ENCODE measurements at regions not wholly inside any gene's neighbourhood (a gene's known extent, or its start where the extent isn't known, plus 50 kb on each side); places are given as distances from the start of the nearest gene placed in this dataset.

GRCh38 chr4:147360301-147360700 lies 120.6 kb upstream of the EDNRA start:
- no peaks in the 10 kb centered on the region for H3K27me3 ChIP-seq (ENCODE audit: control insufficient read depth in 1 of 2, insufficient read depth in 2 of 2, low read length in 2 of 2)
- H3K9ac ChIP-seq (ENCODE audit: low read depth in 1 of 2, low read length in 2 of 2): no peak overlapping the region
- H3K36me3 ChIP-seq (ENCODE audit: control insufficient read depth in 1 of 2, insufficient read depth in 2 of 2, low read length in 2 of 2): no peaks in the 10 kb centered on the region
- peaks cover 25 to 46% of the 10 kb centered on the region in 2 donors for H3K4me1 ChIP-seq (ENCODE audit: control insufficient read depth in 1 of 2, insufficient read depth in 2 of 2, low read length in 2 of 2)
- no peak overlapping the region for H3K27ac ChIP-seq (ENCODE audit: low read depth, low read length)
- no peak overlapping the region for H3K4me3 ChIP-seq (ENCODE audit: low read depth in 1 of 2, low read length in 2 of 2)
- no peaks in the 10 kb centered on the region for H3K9me3 ChIP-seq (ENCODE audit: control insufficient read depth in 1 of 2, low read length in 2 of 2)

GRCh38 chr4:147361726-147362125 lies 119.2 kb upstream of the EDNRA start:
- H3K4me1 ChIP-seq (ENCODE audit: control insufficient read depth in 1 of 2, insufficient read depth in 2 of 2, low read length in 2 of 2): peaks cover 25 to 46% of the 10 kb centered on the region in 2 donors
- no peak overlapping the region for H3K4me3 ChIP-seq (ENCODE audit: low read depth in 1 of 2, low read length in 2 of 2)
- H3K9me3 ChIP-seq (ENCODE audit: control insufficient read depth in 1 of 2, low read length in 2 of 2): no peaks in the 10 kb centered on the region
- no peaks in the 10 kb centered on the region for H3K36me3 ChIP-seq (ENCODE audit: control insufficient read depth in 1 of 2, insufficient read depth in 2 of 2, low read length in 2 of 2)
- H3K27ac ChIP-seq (ENCODE audit: low read depth, low read length): peak overlapping the region; percentile 77
- no peaks in the 10 kb centered on the region for H3K27me3 ChIP-seq (ENCODE audit: control insufficient read depth in 1 of 2, insufficient read depth in 2 of 2, low read length in 2 of 2)
- H3K9ac ChIP-seq (ENCODE audit: low read depth in 1 of 2, low read length in 2 of 2): peak overlapping the region; percentile 2 to 28

- peak overlapping the region in 1 of 2 donors; percentile 28 for H3K9ac ChIP-seq (ENCODE audit: low read depth in 1 of 2, low read length in 2 of 2)
- no peaks in the 10 kb centered on the region for H3K27me3 ChIP-seq (ENCODE audit: control insufficient read depth in 1 of 2, insufficient read depth in 2 of 2, low read length in 2 of 2)
- H3K4me1 ChIP-seq (ENCODE audit: control insufficient read depth in 1 of 2, insufficient read depth in 2 of 2, low read length in 2 of 2): peaks cover 25 to 46% of the 10 kb centered on the region in 2 donors
- H3K4me3 ChIP-seq (ENCODE audit: low read depth in 1 of 2, low read length in 2 of 2): peak overlapping the region in 1 of 2 donors; percentile 3
- no peaks in the 10 kb centered on the region for H3K9me3 ChIP-seq (ENCODE audit: control insufficient read depth in 1 of 2, low read length in 2 of 2)
- H3K27ac ChIP-seq (ENCODE audit: low read depth, low read length): no peak overlapping the region
- H3K36me3 ChIP-seq (ENCODE audit: control insufficient read depth in 1 of 2, insufficient read depth in 2 of 2, low read length in 2 of 2): no peaks in the 10 kb centered on the region
Observed at GRCh38 chr4:147362938-147363337, 118.0 kb upstream of the EDNRA start.

GRCh38 chr4:147363514-147363913 lies 117.4 kb upstream of the EDNRA start:
- no peak overlapping the region for H3K27ac ChIP-seq (ENCODE audit: low read depth, low read length)
- peaks cover 25 to 46% of the 10 kb centered on the region in 2 donors for H3K4me1 ChIP-seq (ENCODE audit: control insufficient read depth in 1 of 2, insufficient read depth in 2 of 2, low read length in 2 of 2)
- no peaks in the 10 kb centered on the region for H3K9me3 ChIP-seq (ENCODE audit: control insufficient read depth in 1 of 2, low read length in 2 of 2)
- no peak overlapping the region for H3K4me3 ChIP-seq (ENCODE audit: low read depth in 1 of 2, low read length in 2 of 2)
- H3K9ac ChIP-seq (ENCODE audit: low read depth in 1 of 2, low read length in 2 of 2): no peak overlapping the region
- H3K27me3 ChIP-seq (ENCODE audit: control insufficient read depth in 1 of 2, insufficient read depth in 2 of 2, low read length in 2 of 2): no peaks in the 10 kb centered on the region
- no peaks in the 10 kb centered on the region for H3K36me3 ChIP-seq (ENCODE audit: control insufficient read depth in 1 of 2, insufficient read depth in 2 of 2, low read length in 2 of 2)

GRCh38 chr4:147365396-147365795 lies 115.5 kb upstream of the EDNRA start:
- H3K27me3 ChIP-seq (ENCODE audit: control insufficient read depth in 1 of 2, insufficient read depth in 2 of 2, low read length in 2 of 2): no peaks in the 10 kb centered on the region
- no peaks in the 10 kb centered on the region for H3K9me3 ChIP-seq (ENCODE audit: control insufficient read depth in 1 of 2, low read length in 2 of 2)
- no peak overlapping the region for H3K27ac ChIP-seq (ENCODE audit: low read depth, low read length)
- H3K36me3 ChIP-seq (ENCODE audit: control insufficient read depth in 1 of 2, insufficient read depth in 2 of 2, low read length in 2 of 2): no peaks in the 10 kb centered on the region
- no peak overlapping the region for H3K9ac ChIP-seq (ENCODE audit: low read depth in 1 of 2, low read length in 2 of 2)
- H3K4me1 ChIP-seq (ENCODE audit: control insufficient read depth in 1 of 2, insufficient read depth in 2 of 2, low read length in 2 of 2): peaks cover 25 to 36% of the 10 kb centered on the region in 2 donors
- no peak overlapping the region for H3K4me3 ChIP-seq (ENCODE audit: low read depth in 1 of 2, low read length in 2 of 2)

- peaks cover 24 to 35% of the 10 kb centered on the region in 2 donors for H3K4me1 ChIP-seq (ENCODE audit: control insufficient read depth in 1 of 2, insufficient read depth in 2 of 2, low read length in 2 of 2)
- no peaks in the 10 kb centered on the region for H3K36me3 ChIP-seq (ENCODE audit: control insufficient read depth in 1 of 2, insufficient read depth in 2 of 2, low read length in 2 of 2)
- H3K27me3 ChIP-seq (ENCODE audit: control insufficient read depth in 1 of 2, insufficient read depth in 2 of 2, low read length in 2 of 2): no peaks in the 10 kb centered on the region
- no peak overlapping the region for H3K4me3 ChIP-seq (ENCODE audit: low read depth in 1 of 2, low read length in 2 of 2)
- H3K27ac ChIP-seq (ENCODE audit: low read depth, low read length): no peak overlapping the region
- H3K9me3 ChIP-seq (ENCODE audit: control insufficient read depth in 1 of 2, low read length in 2 of 2): no peaks in the 10 kb centered on the region
- no peak overlapping the region for H3K9ac ChIP-seq (ENCODE audit: low read depth in 1 of 2, low read length in 2 of 2)
Observed at GRCh38 chr4:147366164-147366563, 114.7 kb upstream of the EDNRA start.

GRCh38 chr4:147367891-147368290 lies 113.0 kb upstream of the EDNRA start:
- Histone ChIP-seq H3K36me3 (ENCODE audit: control insufficient read depth in 1 of 2, insufficient read depth in 2 of 2, low read length in 2 of 2) (no peaks in the 10 kb centered on the region), H3K9ac (ENCODE audit: low read depth in 1 of 2, low read length in 2 of 2) (no peak overlapping the region), H3K9me3 (ENCODE audit: control insufficient read depth in 1 of 2, low read length in 2 of 2) (peaks cover 2% of the 10 kb centered on the region in 2 donors), H3K27ac (ENCODE audit: low read depth, low read length) (no peak overlapping the region), H3K4me3 (ENCODE audit: low read depth in 1 of 2, low read length in 2 of 2) (no peak overlapping the region), H3K4me1 (ENCODE audit: control insufficient read depth in 1 of 2, insufficient read depth in 2 of 2, low read length in 2 of 2) (peaks cover 7 to 24% of the 10 kb centered on the region in 2 donors), H3K27me3 (ENCODE audit: control insufficient read depth in 1 of 2, insufficient read depth in 2 of 2, low read length in 2 of 2) (no peaks in the 10 kb centered on the region)

- H3K27ac ChIP-seq (ENCODE audit: low read depth, low read length): no peak overlapping the region
- H3K36me3 ChIP-seq (ENCODE audit: control insufficient read depth in 1 of 2, insufficient read depth in 2 of 2, low read length in 2 of 2): no peaks in the 10 kb centered on the region
- H3K4me1 ChIP-seq (ENCODE audit: control insufficient read depth in 1 of 2, insufficient read depth in 2 of 2, low read length in 2 of 2): peaks cover 0 to 13% of the 10 kb centered on the region in 2 donors
- H3K9me3 ChIP-seq (ENCODE audit: control insufficient read depth in 1 of 2, low read length in 2 of 2): peaks cover 2 to 7% of the 10 kb centered on the region in 2 donors
- no peaks in the 10 kb centered on the region for H3K27me3 ChIP-seq (ENCODE audit: control insufficient read depth in 1 of 2, insufficient read depth in 2 of 2, low read length in 2 of 2)
- no peak overlapping the region for H3K9ac ChIP-seq (ENCODE audit: low read depth in 1 of 2, low read length in 2 of 2)
- H3K4me3 ChIP-seq (ENCODE audit: low read depth in 1 of 2, low read length in 2 of 2): no peak overlapping the region
Observed at GRCh38 chr4:147368948-147369347, 111.9 kb upstream of the EDNRA start.

GRCh38 chr4:147370473-147370872 lies 110.4 kb upstream of the EDNRA start:
- no peaks in the 10 kb centered on the region for H3K36me3 ChIP-seq (ENCODE audit: control insufficient read depth in 1 of 2, insufficient read depth in 2 of 2, low read length in 2 of 2)
- no peaks in the 10 kb centered on the region for H3K27me3 ChIP-seq (ENCODE audit: control insufficient read depth in 1 of 2, insufficient read depth in 2 of 2, low read length in 2 of 2)
- no peak overlapping the region for H3K27ac ChIP-seq (ENCODE audit: low read depth, low read length)
- H3K9ac ChIP-seq (ENCODE audit: low read depth in 1 of 2, low read length in 2 of 2): no peak overlapping the region
- H3K4me3 ChIP-seq (ENCODE audit: low read depth in 1 of 2, low read length in 2 of 2): no peak overlapping the region
- peaks cover 2 to 8% of the 10 kb centered on the region in 2 donors for H3K9me3 ChIP-seq (ENCODE audit: control insufficient read depth in 1 of 2, low read length in 2 of 2)
- peaks cover 0 to 13% of the 10 kb centered on the region in 2 donors for H3K4me1 ChIP-seq (ENCODE audit: control insufficient read depth in 1 of 2, insufficient read depth in 2 of 2, low read length in 2 of 2)

GRCh38 chr4:147370881-147371280 lies 110.0 kb upstream of the EDNRA start:
- H3K4me3 ChIP-seq (ENCODE audit: low read depth in 1 of 2, low read length in 2 of 2): no peak overlapping the region
- no peaks in the 10 kb centered on the region for H3K36me3 ChIP-seq (ENCODE audit: control insufficient read depth in 1 of 2, insufficient read depth in 2 of 2, low read length in 2 of 2)
- H3K27me3 ChIP-seq (ENCODE audit: control insufficient read depth in 1 of 2, insufficient read depth in 2 of 2, low read length in 2 of 2): no peaks in the 10 kb centered on the region
- no peak overlapping the region for H3K9ac ChIP-seq (ENCODE audit: low read depth in 1 of 2, low read length in 2 of 2)
- H3K9me3 ChIP-seq (ENCODE audit: control insufficient read depth in 1 of 2, low read length in 2 of 2): peaks cover 2 to 8% of the 10 kb centered on the region in 2 donors
- H3K4me1 ChIP-seq (ENCODE audit: control insufficient read depth in 1 of 2, insufficient read depth in 2 of 2, low read length in 2 of 2): peaks cover 0 to 13% of the 10 kb centered on the region in 2 donors
- no peak overlapping the region for H3K27ac ChIP-seq (ENCODE audit: low read depth, low read length)

GRCh38 chr4:147371661-147372060 lies 109.2 kb upstream of the EDNRA start:
- H3K36me3 ChIP-seq (ENCODE audit: control insufficient read depth in 1 of 2, insufficient read depth in 2 of 2, low read length in 2 of 2): no peaks in the 10 kb centered on the region

More at GRCh38 chr4:147371661-147372060, 109.2 kb upstream of the EDNRA start:
- no peak overlapping the region for H3K9ac ChIP-seq (ENCODE audit: low read depth in 1 of 2, low read length in 2 of 2)
- no peak overlapping the region for H3K4me3 ChIP-seq (ENCODE audit: low read depth in 1 of 2, low read length in 2 of 2)
- H3K4me1 ChIP-seq (ENCODE audit: control insufficient read depth in 1 of 2, insufficient read depth in 2 of 2, low read length in 2 of 2): peaks cover 0 to 13% of the 10 kb centered on the region in 2 donors
- no peaks in the 10 kb centered on the region for H3K27me3 ChIP-seq (ENCODE audit: control insufficient read depth in 1 of 2, insufficient read depth in 2 of 2, low read length in 2 of 2)
- H3K9me3 ChIP-seq (ENCODE audit: control insufficient read depth in 1 of 2, low read length in 2 of 2): peaks cover 2 to 8% of the 10 kb centered on the region in 2 donors
- no peak overlapping the region for H3K27ac ChIP-seq (ENCODE audit: low read depth, low read length)

Data from duodenal mucosa (tissue), 2 donors.